ENCODE measurements at regions not wholly inside any gene's neighbourhood (a gene's known extent, or its start where the extent isn't known, plus 50 kb on each side); places are given as distances from the start of the nearest gene placed in this dataset.

- Histone ChIP-seq H3K4me2 (no peak overlapping the region), H3K27ac (no peak overlapping the region), H3K4me1 (peaks cover 0 to 5% (median 0%) of the 10 kb centered on the region in 10 experiments; a peak in 2 of 20 replicates), H3K27me3 (no peaks in the 10 kb centered on the region), H3K36me3 (no peaks in the 10 kb centered on the region), H4K20me1 (no peaks in the 10 kb centered on the region), H3K9me3 (replicated peaks in 1 of 11) (peaks cover 0 to 6% (median 0%) of the 10 kb centered on the region in 11 experiments; a peak in 1 of 22 replicates), H3K4me3 (no peak overlapping the region), H3K9ac (no peak overlapping the region)
- no peak for TF ChIP-seq Cebpa-rat (IDR thresholded peaks at IDR 0.05)
Observed at GRCh38 chr20:6184086-6184485, 61.3 kb upstream of the FERMT1 start.

DNA sequence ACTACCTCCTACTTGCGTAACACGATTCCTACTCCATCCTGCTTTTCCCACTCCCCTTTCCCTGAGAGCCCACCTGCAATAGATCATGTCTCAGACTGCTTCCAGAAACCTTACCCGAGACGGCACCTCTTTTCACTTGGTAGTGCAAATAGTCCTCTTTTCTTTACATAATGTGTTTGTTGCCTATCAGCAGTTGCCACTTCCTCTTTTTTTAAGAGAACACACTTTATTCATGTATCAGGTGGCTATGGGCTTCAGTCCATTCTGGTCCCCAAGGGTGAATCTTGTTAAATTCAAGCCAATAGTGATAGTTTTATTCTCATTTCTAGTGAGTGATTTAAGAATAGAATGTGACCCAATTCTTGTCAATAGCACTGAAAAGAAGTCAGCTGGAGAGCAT is 57.7 kb upstream of the FERMT1 start:
- Histone ChIP-seq H3K9ac (no peak overlapping the region), H3K4me3 (no peak overlapping the region), H3K9me3 (replicated peaks in 1 of 11) (peaks cover 0 to 6% (median 0%) of the 10 kb centered on the region in 11 experiments; a peak in 1 of 22 replicates), H3K4me2 (peak overlapping the region in 2 of 11 experiments; percentile 11 to 13; a peak in 1 of 22 replicates), H3K4me1 (peaks cover 0 to 5% (median 0%) of the 10 kb centered on the region in 10 experiments; a peak in 2 of 20 replicates), H3K27me3 (no peaks in the 10 kb centered on the region), H3K36me3 (no peaks in the 10 kb centered on the region), H4K20me1 (no peaks in the 10 kb centered on the region), H3K27ac (no peak overlapping the region)
- TF ChIP-seq Cebpa-rat (IDR thresholded peaks at IDR 0.05) = no peak

DNA sequence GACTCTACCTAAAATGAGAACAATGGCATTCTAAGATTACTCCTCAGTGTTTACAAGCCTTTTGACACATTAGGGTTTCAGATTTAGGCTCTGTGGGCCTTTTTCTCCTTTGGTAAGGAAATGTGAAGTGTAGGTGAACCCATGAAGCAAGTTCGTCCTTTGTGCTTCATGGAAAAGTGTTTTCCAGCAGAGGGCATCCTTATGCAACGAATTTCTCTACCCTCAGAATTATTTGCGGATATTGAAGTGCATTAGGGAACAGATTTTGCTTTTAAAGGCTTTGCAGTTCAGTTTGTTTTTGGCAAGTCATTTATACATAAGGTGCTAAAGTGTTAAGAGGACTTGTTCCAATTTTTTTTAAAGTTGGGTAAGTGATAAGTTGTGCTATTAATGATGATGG is 55.7 kb upstream of the FERMT1 start:
- TF ChIP-seq Cebpa-rat (IDR thresholded peaks at IDR 0.05) = no peak
- Histone ChIP-seq H3K9me3 (replicated peaks in 1 of 11) (peaks cover 0 to 6% (median 0%) of the 10 kb centered on the region in 11 experiments; a peak in 1 of 22 replicates), H3K27ac (no peak overlapping the region), H3K4me1 (peaks cover 0 to 5% (median 0%) of the 10 kb centered on the region in 10 experiments; a peak in 2 of 20 replicates), H3K9ac (no peak overlapping the region), H3K4me2 (no peak overlapping the region), H3K4me3 (no peak overlapping the region), H4K20me1 (no peaks in the 10 kb centered on the region), H3K36me3 (no peaks in the 10 kb centered on the region), H3K27me3 (no peaks in the 10 kb centered on the region)

- Histone ChIP-seq H3K36me3 (no peaks in the 10 kb centered on the region), H3K27ac (no peak overlapping the region), H4K20me1 (no peaks in the 10 kb centered on the region), H3K27me3 (no peaks in the 10 kb centered on the region), H3K4me1 (no peaks in the 10 kb centered on the region), H3K9me3 (replicated peaks in 1 of 11) (peaks cover 0 to 8% (median 0%) of the 10 kb centered on the region in 11 experiments; a peak in 3 of 22 replicates), H3K4me2 (no peak overlapping the region), H3K4me3 (no peak overlapping the region), H3K9ac (no peak overlapping the region)
- TF ChIP-seq Cebpa-rat (IDR thresholded peaks at IDR 0.05) = no peak
Observed at GRCh38 chr20:6173481-6173880, 50.7 kb upstream of the FERMT1 start.

All from BLaER1 treated with 17β-estradiol and CSF1 and Interleukin-3, amounts not matched to agents 10 nM and 100 nM (cell line).